ENCODE measurements at regions not wholly inside any gene's neighbourhood (a gene's known extent, or its start where the extent isn't known, plus 50 kb on each side); places are given as distances from the start of the nearest gene placed in this dataset.
A peak's percentile ranks its signal among the peaks of the same experiment; 100 is the strongest.

GRCh38 chr5:128626536-128627090, 88.6 kb upstream of the FBN2 start:
- no peak overlapping the region for H3K4me3 ChIP-seq (ENCODE audit: control insufficient read depth, low read depth, low read length)
- DNase-seq (ENCODE audit: low read depth), result no peak

DNA sequence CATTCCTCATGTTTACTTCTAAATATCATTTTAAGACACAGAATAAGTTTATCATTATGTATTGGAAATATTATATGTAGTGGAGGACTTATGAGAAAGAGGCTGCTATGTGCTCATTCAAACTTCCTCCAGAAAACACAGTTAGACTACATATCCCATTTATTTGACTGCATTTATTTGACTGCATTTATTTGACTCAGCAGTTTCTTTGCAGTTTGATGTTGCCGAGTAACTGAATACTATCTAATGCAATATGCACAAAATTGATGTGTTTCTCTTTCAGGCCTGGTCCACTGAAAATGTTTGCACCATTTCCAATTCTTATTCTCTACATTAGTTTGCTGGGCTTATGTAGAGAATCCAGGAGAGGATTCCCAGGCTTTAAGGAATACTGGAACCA, 89.9 kb upstream of the FBN2 start:
- DNase-seq (ENCODE audit: low read depth), result no peak
- TF ChIP-seq, protein P1, sequence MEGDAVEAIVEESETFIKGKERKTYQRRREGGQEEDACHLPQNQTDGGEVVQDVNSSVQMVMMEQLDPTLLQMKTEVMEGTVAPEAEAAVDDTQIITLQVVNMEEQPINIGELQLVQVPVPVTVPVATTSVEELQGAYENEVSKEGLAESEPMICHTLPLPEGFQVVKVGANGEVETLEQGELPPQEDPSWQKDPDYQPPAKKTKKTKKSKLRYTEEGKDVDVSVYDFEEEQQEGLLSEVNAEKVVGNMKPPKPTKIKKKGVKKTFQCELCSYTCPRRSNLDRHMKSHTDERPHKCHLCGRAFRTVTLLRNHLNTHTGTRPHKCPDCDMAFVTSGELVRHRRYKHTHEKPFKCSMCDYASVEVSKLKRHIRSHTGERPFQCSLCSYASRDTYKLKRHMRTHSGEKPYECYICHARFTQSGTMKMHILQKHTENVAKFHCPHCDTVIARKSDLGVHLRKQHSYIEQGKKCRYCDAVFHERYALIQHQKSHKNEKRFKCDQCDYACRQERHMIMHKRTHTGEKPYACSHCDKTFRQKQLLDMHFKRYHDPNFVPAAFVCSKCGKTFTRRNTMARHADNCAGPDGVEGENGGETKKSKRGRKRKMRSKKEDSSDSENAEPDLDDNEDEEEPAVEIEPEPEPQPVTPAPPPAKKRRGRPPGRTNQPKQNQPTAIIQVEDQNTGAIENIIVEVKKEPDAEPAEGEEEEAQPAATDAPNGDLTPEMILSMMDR (IDR thresholded peaks at IDR 0.05; ENCODE audit: control insufficient read depth, insufficient read depth, low read depth, low read length, missing control alignments), result no peak
- no peak overlapping the region for H3K4me3 ChIP-seq (ENCODE audit: control insufficient read depth, low read depth, low read length)

More at GRCh38 chr5:128626536-128627090, 88.6 kb upstream of the FBN2 start:
- TF ChIP-seq, protein P1 (IDR thresholded peaks at IDR 0.05; ENCODE audit: control insufficient read depth, insufficient read depth, low read depth, low read length, missing control alignments), result no peak

DNA sequence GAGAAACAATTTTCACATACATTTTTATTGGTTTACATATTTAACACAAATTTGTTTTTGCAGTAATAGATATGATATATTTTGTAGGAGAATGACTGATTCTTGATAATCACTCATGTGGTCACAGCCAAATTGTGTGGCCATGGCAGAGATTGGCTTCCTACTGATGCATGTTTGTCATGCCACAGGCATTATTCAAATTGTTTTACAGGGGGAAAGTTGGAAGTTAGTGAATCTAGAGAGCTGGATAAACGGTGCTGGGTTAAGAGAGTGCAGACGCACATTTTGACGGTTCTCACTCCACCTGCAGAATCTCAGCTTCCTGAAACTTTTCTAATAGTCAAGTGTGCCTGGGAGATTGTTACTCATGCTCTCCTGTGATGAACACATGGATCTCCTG, 91.1 kb upstream of the FBN2 start:
- peak; percentile 40 for DNase-seq (ENCODE audit: low read depth)
- no peak overlapping the region for H3K4me3 ChIP-seq (ENCODE audit: control insufficient read depth, low read depth, low read length)
- TF ChIP-seq, protein P1 (IDR thresholded peaks at IDR 0.05; ENCODE audit: control insufficient read depth, insufficient read depth, low read depth, low read length, missing control alignments), result no peak

DNA sequence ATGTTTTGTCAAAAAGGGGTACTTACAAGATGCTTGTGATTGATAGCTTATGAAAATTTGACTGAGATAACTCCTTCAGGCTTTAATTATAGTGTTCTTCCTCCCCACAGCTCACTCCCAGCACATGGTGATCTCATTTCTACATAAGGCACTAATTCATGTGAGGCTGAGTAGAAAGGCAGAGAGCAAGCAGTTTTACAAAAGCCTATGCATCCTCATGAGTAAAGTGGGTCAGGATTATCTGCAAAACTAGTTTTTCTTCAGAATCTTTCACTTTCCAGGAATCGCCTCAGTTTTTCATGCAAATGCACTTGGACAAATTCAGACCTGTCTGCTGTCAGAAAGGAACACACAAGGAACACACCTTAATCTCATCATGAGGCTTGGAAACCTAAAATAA, 92.1 kb upstream of the FBN2 start:
- TF ChIP-seq, protein P1 (IDR thresholded peaks at IDR 0.05; ENCODE audit: control insufficient read depth, insufficient read depth, low read depth, low read length, missing control alignments), result no peak
- DNase-seq (ENCODE audit: low read depth), result no peak

DNA sequence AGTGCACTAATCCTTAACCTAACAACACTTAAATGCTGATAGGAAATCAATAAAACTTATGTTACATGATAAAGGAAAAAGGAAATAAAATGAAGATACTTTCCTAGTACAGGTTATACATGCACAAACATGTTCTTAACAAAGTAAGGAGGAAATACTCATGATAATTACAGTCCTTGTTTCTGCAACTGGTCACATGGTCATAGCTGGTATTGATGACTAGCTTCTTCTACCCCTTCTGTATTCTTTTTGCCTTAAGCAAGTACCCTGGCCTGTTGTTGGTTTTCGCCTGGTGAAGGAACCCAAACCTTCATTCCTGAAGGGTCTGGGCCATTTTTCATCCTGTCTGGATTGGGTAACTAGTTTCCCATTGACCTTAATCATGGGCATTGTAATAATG, 93.7 kb upstream of the FBN2 start:
- DNase-seq (ENCODE audit: low read depth), result no peak
- H3K4me3 ChIP-seq (ENCODE audit: control insufficient read depth, low read depth, low read length), result no peak overlapping the region
- TF ChIP-seq, protein P1 (IDR thresholded peaks at IDR 0.05; ENCODE audit: control insufficient read depth, insufficient read depth, low read depth, low read length, missing control alignments), result no peak

More for the DNA sequence above, 92.1 kb upstream of the FBN2 start:
- no peak overlapping the region for H3K4me3 ChIP-seq (ENCODE audit: control insufficient read depth, low read depth, low read length)

GRCh38 chr5:128632264-128632663, 94.2 kb upstream of the FBN2 start:
- H3K4me3 ChIP-seq (ENCODE audit: control insufficient read depth, low read depth, low read length), result no peak overlapping the region
- TF ChIP-seq, protein P1 (IDR thresholded peaks at IDR 0.05; ENCODE audit: control insufficient read depth, insufficient read depth, low read depth, low read length, missing control alignments), result no peak
- no peak for DNase-seq (ENCODE audit: low read depth)

DNA sequence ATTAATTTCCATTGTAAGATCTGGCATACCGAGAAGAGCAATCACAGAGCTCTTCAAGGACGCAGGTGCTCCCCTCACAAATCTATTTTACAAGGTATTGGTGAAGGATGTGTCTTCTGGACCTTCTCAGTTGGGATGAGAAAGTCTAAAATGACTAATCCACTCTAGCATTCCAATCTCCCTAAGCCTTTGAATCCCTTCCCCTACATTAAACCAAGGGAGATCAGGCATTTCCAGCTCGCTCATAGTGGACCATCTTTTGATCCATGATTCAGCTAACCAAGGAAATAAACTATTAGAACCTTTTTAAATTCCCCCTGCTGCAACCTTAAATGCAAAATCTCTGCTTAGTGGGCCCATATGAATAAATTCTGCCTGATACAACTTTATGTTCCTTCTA, 95.9 kb upstream of the FBN2 start:
- no peak for DNase-seq (ENCODE audit: low read depth)
- TF ChIP-seq, protein P1 (IDR thresholded peaks at IDR 0.05; ENCODE audit: control insufficient read depth, insufficient read depth, low read depth, low read length, missing control alignments), result no peak
- no peak overlapping the region for H3K4me3 ChIP-seq (ENCODE audit: control insufficient read depth, low read depth, low read length)
